ENCODE measurements at regions not wholly inside any gene's neighbourhood (a gene's known extent, or its start where the extent isn't known, plus 50 kb on each side); places are given as distances from the start of the nearest gene placed in this dataset.

DNA sequence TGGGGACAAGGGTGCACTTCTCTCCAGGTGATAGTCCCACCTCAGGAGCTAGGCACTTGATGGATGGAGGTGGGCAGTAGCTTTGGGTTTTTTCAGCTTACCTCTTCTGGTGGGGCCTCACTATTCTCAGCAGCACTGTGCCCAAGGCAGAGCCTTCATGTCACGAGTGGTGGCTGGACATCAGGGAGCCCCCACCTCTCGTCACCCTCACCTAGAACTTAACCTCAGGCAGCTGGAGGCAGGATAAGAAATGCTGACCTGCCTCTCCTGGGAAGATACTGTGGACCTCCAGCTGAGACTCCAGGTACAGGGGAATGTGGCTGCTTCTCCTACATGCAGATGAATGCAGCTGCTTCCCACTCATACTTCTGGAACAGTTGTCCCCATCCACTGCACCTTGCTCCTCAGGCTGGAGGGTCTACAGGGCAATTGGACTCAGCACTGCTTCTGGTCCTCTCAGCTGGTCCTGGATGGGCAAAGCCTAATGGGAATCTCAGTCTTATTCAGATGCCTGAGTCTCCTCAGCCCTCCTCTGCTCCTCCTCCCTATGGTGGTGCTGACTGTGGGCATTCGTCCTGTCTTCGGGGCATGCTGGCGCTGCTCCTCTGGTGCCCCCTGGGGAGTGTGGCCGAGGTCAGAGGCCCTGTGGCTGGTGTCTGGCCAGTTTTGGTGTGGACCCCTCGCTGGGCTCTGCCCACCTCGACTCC is 129.9 kb downstream of the KLF13 start:
- no peak for DNase-seq (ENCODE audit: low read depth)

- no peak for DNase-seq (ENCODE audit: low read depth)
These were observed 130.5 kb downstream of the KLF13 start for GRCh38 chr15:31457161-31457560.

GRCh38 chr15:31457631-31458526 is 131.2 kb downstream of the KLF13 start:
- no peak for DNase-seq (ENCODE audit: low read depth)

DNA sequence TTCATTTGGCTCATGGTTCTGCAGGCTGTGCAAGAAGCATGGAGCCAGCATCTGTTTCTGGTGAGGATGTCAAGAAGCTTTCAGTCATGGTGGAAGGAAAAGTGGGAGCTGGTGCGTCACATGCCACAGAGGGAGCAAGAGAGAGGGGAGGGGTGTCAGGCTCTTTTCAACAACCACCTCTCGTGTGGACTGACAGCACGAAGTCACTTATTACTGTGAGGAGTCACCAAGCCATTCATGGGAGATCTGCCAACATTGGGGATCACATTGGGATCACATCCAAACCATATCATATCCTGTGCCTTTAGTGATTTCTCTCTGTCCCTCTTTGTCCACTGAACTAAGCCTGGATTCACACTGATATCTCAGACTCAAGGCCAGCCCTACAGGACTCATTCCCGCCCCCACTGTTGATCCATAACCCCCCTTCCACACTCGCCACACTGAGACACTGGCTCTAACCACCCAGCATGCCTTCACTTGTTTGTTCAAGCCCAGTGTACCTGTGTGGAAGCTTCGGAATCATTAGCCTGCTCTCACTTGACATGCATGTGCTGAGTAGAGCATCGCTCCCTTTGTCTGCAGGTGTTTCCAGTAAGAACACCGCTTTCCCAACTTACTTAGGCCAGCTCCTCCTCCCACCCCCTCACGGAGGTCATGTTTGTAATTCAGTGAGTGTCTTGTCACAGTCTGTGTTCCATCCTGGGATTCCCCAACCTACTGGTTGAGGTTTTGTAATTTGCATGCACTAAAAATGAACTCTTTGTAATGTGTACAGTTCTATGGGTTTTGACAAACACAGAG is 132.2 kb downstream of the KLF13 start:
- no peak for DNase-seq (ENCODE audit: low read depth)

- DNase-seq (ENCODE audit: low read depth): no peak
These were observed 132.7 kb downstream of the KLF13 start for GRCh38 chr15:31459400-31459748.

DNA sequence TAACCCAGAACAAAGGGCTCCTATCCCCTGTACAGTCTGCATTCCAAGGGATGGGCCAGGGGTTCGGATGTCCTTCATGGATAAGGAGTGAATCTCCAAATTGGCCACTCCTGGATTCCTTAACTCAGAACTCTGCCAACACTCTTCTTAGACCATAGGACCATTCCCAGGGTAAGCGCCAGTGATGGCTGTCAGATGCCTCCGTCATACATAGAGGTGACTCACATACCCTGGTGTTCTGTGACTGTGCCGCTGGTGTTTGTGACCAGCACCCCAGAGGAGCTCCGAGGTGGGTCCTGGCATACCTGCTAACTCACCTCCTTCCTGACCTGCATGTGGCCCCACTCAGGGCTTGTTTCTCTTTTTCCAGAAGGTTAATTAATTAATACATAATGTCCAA is 134.7 kb downstream of the KLF13 start:
- DNase-seq (ENCODE audit: low read depth): no peak

- DNase-seq (ENCODE audit: low read depth): no peak
These were observed 135.4 kb downstream of the KLF13 start for GRCh38 chr15:31461911-31462480.

GRCh38 chr15:31463521-31464102 is 137.0 kb downstream of the KLF13 start:
- DNase-seq (ENCODE audit: low read depth): no peak

DNA sequence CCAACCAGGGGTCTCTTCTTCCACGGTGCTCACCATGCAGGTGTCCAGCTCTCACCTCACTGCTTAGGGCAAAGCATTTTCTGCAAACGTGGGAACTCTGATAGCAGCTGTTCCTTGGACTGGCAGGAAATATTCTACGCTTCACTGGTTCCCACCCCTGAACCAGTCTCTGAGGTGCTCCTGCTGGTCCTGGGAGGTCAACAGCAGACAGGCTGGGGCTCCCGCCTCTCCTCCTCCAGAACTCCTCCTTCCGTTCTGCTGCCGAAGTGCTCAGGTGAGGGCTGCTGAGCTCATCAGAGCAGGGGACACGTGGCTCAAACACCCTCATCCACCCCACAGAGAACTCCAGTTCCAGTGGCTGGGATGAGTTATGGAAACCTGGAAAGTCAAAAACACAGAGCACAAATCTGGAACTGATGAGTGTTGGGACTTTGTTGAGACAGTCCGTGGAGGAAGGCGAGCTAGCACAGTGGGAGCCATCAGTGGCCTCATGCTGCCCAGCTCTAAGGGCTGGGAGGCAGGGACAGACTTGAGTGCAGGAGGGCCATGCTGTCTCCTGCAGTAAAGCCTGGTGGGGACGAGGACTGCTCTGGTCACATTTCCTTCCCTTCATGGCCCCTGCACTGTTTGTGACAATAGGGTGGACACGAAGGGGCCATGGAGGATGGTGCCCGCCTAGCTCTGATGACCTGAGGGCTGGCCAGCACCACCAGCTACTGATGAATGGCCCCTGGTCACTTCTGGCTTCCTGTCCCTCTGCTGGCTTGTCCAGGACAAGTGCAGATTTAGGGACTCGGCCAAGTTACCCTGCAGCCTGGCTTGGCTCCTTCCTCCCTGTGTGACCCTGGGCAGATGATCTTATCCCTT is 137.8 kb downstream of the KLF13 start:
- DNase-seq (ENCODE audit: low read depth): no peak

DNA sequence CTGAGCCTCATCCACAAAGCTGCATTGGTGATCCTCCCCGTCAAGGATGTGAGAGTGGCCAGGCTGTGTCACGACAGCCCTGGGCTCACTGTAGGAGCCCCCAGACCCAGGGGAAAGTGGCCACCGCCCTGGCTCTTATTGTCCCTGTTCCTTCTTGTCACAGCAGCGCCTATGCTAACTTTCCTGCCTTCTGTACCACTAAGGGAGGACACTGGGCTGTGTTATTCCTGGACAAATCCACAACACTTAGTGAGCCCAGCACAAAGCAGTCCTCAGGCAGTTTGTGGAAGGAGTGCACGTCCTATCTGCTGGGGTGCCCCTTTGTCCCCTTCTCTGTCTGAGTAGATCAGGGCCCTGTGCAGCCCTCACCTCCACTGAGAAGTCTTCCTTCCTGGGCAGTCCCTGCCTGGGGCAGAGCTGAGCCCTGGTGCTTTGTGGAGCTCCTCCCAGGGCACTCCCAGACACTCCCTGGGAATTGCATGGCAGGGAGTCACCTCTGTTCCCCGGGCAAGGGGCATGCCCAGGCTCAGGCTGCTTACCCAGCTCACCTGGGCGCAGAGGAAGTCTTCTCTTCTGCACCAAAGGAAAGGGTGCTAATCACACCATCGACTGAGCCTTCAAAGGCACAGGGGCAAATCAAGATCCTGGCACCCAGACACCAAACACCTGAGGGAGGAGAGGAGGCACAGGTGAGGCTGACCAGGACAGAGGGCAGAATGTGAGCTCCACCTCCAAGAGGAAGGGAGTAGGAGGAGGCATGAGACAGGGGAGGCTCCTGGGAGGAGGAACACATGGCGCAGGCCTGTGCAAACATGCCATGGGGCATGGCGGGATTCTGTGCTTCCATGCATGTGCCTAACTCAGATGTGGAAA is 138.7 kb downstream of the KLF13 start:
- no peak for DNase-seq (ENCODE audit: low read depth)

GRCh38 chr15:31467361-31467760 is 140.7 kb downstream of the KLF13 start:
- no peak for DNase-seq (ENCODE audit: low read depth)

- DNase-seq (ENCODE audit: low read depth): no peak
These were observed 142.5 kb downstream of the KLF13 start for GRCh38 chr15:31468911-31469785.

DNA sequence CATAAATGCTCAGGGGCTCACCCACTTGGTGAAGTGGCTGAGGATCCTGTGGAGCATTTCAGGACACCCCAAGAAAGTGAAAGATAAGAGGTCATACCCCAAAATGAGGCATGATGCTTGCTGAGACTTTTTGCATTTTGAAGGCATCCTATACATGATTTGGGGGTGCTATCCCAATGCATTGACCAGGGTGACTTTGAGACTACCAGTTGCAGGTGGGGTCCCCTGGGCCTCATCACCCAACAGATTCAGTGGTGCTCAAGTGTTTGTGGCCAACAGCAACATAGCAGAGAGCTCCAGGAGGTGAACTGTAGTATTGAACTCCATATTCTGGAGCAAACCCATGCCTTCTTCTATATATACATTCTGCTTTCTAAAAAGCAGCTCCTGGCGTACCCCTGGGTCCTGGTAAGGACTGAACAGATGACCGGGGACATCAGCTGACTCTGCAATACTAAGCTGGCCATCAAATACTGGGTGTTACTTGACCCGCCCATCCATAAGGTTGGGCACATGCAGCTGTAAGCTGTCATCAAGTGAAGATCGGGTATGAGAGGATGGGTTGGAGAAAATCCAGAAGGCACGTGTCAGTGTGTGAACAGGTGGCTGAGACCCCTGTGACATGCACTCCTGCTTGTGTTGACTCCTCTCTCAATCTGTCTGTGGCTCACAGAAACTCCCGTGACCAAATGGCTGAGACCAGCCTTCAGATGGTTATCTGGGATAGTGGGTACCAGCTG is 143.3 kb downstream of the KLF13 start:
- DNase-seq (ENCODE audit: low read depth): no peak

- DNase-seq (ENCODE audit: low read depth): no peak
These were observed 144.1 kb downstream of the KLF13 start for GRCh38 chr15:31470756-31471155.

GRCh38 chr15:31471731-31472430 is 145.2 kb downstream of the KLF13 start:
- no peak for DNase-seq (ENCODE audit: low read depth)

- no peak for DNase-seq (ENCODE audit: low read depth)
These were observed 146.2 kb downstream of the KLF13 start for GRCh38 chr15:31472636-31473384.

Measured in stimulated activated CD8-positive, alpha-beta memory T cell treated with anti-CD3 and anti-CD28 coated beads, Interleukin-4, amount 100 ng/mL, for 24 hours (primary cell).